Adipocyte (in vitro differentiated cells): ENCODE measurements at regions not wholly inside any gene's neighbourhood (a gene's known extent, or its start where the extent isn't known, plus 50 kb on each side); places are given as distances from the start of the nearest gene placed in this dataset.

ENCODE experiments used
- DNase-seq: peaks from one replicate; pipeline ENCODE4 v3.0.0-alpha.2; 2015; ENCODE audit warnings: low read depth
- H3K27me3 ChIP-seq: replicated peaks from 2 replicates; pipeline ENCODE4 v1.7.0; 2013; ENCODE audit warnings: mild to moderate bottlenecking, low read length, moderate library complexity; ENCODE audit not compliant: control insufficient read depth, insufficient read depth
- H3K36me3 ChIP-seq: 2 replicates; pipeline ENCODE4 v1.7.0; 2013; ENCODE audit warnings: low read length, mild to moderate bottlenecking, moderate library complexity; ENCODE audit not compliant: control insufficient read depth, insufficient read depth, severe bottlenecking
- H3K4me1 ChIP-seq: 2 replicates; pipeline ENCODE4 v1.7.0; 2013; ENCODE audit warnings: mild to moderate bottlenecking, low read length, moderate library complexity; ENCODE audit not compliant: control insufficient read depth, insufficient read depth
- H3K4me3 ChIP-seq: 2 replicates; pipeline ENCODE4 v1.7.0; 2013; ENCODE audit warnings: mild to moderate bottlenecking, low read length, moderate library complexity
- H3K9ac ChIP-seq: 2 replicates; pipeline ENCODE4 v1.7.0; 2013; ENCODE audit warnings: mild to moderate bottlenecking, low read length, moderate library complexity
- H3K9me3 ChIP-seq: 2 replicates; pipeline ENCODE4 v1.7.0; 2013; ENCODE audit warnings: mild to moderate bottlenecking, low read length, moderate library complexity; ENCODE audit not compliant: control insufficient read depth

GRCh38 chr5:105907016-105907415 is 1763.7 kb downstream of the EFNA5 start:
- DNase-seq, result no peak
- Histone ChIP-seq H3K27me3 (no peaks in the 10 kb centered on the region), H3K36me3 (no peaks in the 10 kb centered on the region), H3K4me3 (no peak overlapping the region), H3K4me1 (peaks cover 24% of the 10 kb centered on the region), H3K9me3 (no peaks in the 10 kb centered on the region), H3K9ac (no peak overlapping the region)

- no peaks in the 10 kb centered on the region for H3K27me3 ChIP-seq
- DNase-seq, result no peak
- H3K4me3 ChIP-seq, result peak overlapping the region; percentile 19
- no peaks in the 10 kb centered on the region for H3K9me3 ChIP-seq
- H3K9ac ChIP-seq, result no peak overlapping the region
- H3K4me1 ChIP-seq, result peaks cover 24% of the 10 kb centered on the region
- H3K36me3 ChIP-seq, result no peaks in the 10 kb centered on the region
Measured at GRCh38 chr5:105905392-105905791, 1765.3 kb downstream of the EFNA5 start.

- no peaks in the 10 kb centered on the region for H3K9me3 ChIP-seq
- no peaks in the 10 kb centered on the region for H3K27me3 ChIP-seq
- H3K9ac ChIP-seq, result no peak overlapping the region
- peak overlapping the region; percentile 24 for H3K4me3 ChIP-seq
- H3K36me3 ChIP-seq, result no peaks in the 10 kb centered on the region
- H3K4me1 ChIP-seq, result peaks cover 24% of the 10 kb centered on the region
- peak; percentile 44 for DNase-seq
Measured at GRCh38 chr5:105903069-105903468, 1767.7 kb downstream of the EFNA5 start.

- H3K36me3 ChIP-seq, result no peaks in the 10 kb centered on the region
- H3K4me1 ChIP-seq, result peaks cover 12% of the 10 kb centered on the region
- no peaks in the 10 kb centered on the region for H3K9me3 ChIP-seq
- DNase-seq, result no peak
- H3K27me3 ChIP-seq, result no peaks in the 10 kb centered on the region
- no peak overlapping the region for H3K9ac ChIP-seq
- H3K4me3 ChIP-seq, result no peak overlapping the region
Measured at GRCh38 chr5:105899726-105900125, 1771.0 kb downstream of the EFNA5 start.

- Histone ChIP-seq H3K36me3 (no peaks in the 10 kb centered on the region), H3K9ac (no peak overlapping the region), H3K9me3 (no peaks in the 10 kb centered on the region), H3K27me3 (no peaks in the 10 kb centered on the region), H3K4me1 (peaks cover 4% of the 10 kb centered on the region), H3K4me3 (no peak overlapping the region)
- no peak for DNase-seq
Measured at GRCh38 chr5:105898183-105898582, 1772.6 kb downstream of the EFNA5 start.

- H3K36me3 ChIP-seq, result no peaks in the 10 kb centered on the region
- H3K4me3 ChIP-seq, result no peak overlapping the region
- H3K27me3 ChIP-seq, result no peaks in the 10 kb centered on the region
- no peak overlapping the region for H3K9ac ChIP-seq
- no peaks in the 10 kb centered on the region for H3K9me3 ChIP-seq
- no peak for DNase-seq
- H3K4me1 ChIP-seq, result no peaks in the 10 kb centered on the region
Measured at GRCh38 chr5:105885266-105885665, 1785.5 kb downstream of the EFNA5 start.

GRCh38 chr5:105882956-105883481 is 1787.7 kb downstream of the EFNA5 start:
- H3K36me3 ChIP-seq, result no peaks in the 10 kb centered on the region
- H3K9me3 ChIP-seq, result no peaks in the 10 kb centered on the region
- DNase-seq, result no peak
- no peak overlapping the region for H3K9ac ChIP-seq
- H3K27me3 ChIP-seq, result no peaks in the 10 kb centered on the region
- H3K4me3 ChIP-seq, result no peak overlapping the region
- no peaks in the 10 kb centered on the region for H3K4me1 ChIP-seq

GRCh38 chr5:105878402-105878801 is 1792.3 kb downstream of the EFNA5 start:
- DNase-seq, result no peak
- Histone ChIP-seq H3K4me1 (no peaks in the 10 kb centered on the region), H3K9ac (no peak overlapping the region), H3K4me3 (no peak overlapping the region), H3K27me3 (no peaks in the 10 kb centered on the region), H3K9me3 (no peaks in the 10 kb centered on the region), H3K36me3 (no peaks in the 10 kb centered on the region)

- Histone ChIP-seq H3K36me3 (no peaks in the 10 kb centered on the region), H3K9me3 (no peaks in the 10 kb centered on the region), H3K9ac (no peak overlapping the region), H3K4me3 (no peak overlapping the region), H3K27me3 (no peaks in the 10 kb centered on the region), H3K4me1 (no peaks in the 10 kb centered on the region)
- DNase-seq, result no peak
Measured at GRCh38 chr5:105877592-105877991, 1793.1 kb downstream of the EFNA5 start.

- H3K9me3 ChIP-seq, result no peaks in the 10 kb centered on the region
- no peaks in the 10 kb centered on the region for H3K4me1 ChIP-seq
- no peak for DNase-seq
- no peak overlapping the region for H3K9ac ChIP-seq
- no peaks in the 10 kb centered on the region for H3K36me3 ChIP-seq
- no peaks in the 10 kb centered on the region for H3K27me3 ChIP-seq
- H3K4me3 ChIP-seq, result no peak overlapping the region
Measured at GRCh38 chr5:105874316-105874715, 1796.4 kb downstream of the EFNA5 start.

GRCh38 chr5:105872569-105873270 is 1798.0 kb downstream of the EFNA5 start:
- Histone ChIP-seq H3K27me3 (no peaks in the 10 kb centered on the region), H3K4me3 (no peak overlapping the region)
- no peak for DNase-seq

More at GRCh38 chr5:105872569-105873270, 1798.0 kb downstream of the EFNA5 start:
- Histone ChIP-seq H3K9me3 (no peaks in the 10 kb centered on the region), H3K4me1 (no peaks in the 10 kb centered on the region), H3K9ac (no peak overlapping the region), H3K36me3 (no peaks in the 10 kb centered on the region)
